Common myeloid progenitor, CD34-positive (primary cell): ENCODE measurements at regions not wholly inside any gene's neighbourhood (a gene's known extent, or its start where the extent isn't known, plus 50 kb on each side); places are given as distances from the start of the nearest gene placed in this dataset.

ENCODE experiments used
- CTCF ChIA-PET: fragments of 350-600 bp; sonication (Branson Sonifier 250); formaldehyde crosslinking; loops from one replicate; lab custom pipeline; 2021; ENCODE audit warnings: antibody characterized with exemption; lab: Charles Lee
- POLR2A ChIA-PET: fragments of 350-600 bp; sonication (Branson Sonifier 250); formaldehyde crosslinking; loops from one replicate; lab custom pipeline; 2021; ENCODE audit warnings: antibody characterized with exemption; lab: Charles Lee
- DNase-seq, 3 donors: peaks; one replicate each; pipeline versions ENCODE4 v3.0.0 to v3.0.0-alpha.2; 2013
- H3K27ac ChIP-seq, 2 experiments: 1 replicate in 1 of 2; 2 replicates in 1 of 2; pipeline ENCODE4 v1.7.0; 2013; ENCODE audit warnings: inconsistent platforms in 2 of 2, low read length in 2 of 2, mild to moderate bottlenecking in 2 of 2, low read depth in 1 of 2, moderate library complexity in 1 of 2; ENCODE audit not compliant: severe bottlenecking in 2 of 2, insufficient read depth in 1 of 2, poor library complexity in 1 of 2
- H3K27me3 ChIP-seq, 5 experiments: replicated peaks in 2 of 5; 1 replicate in 3 of 5; 2 replicates in 2 of 5; pipeline versions ENCODE4 v1.6.1 to v1.7.0; 2013; ENCODE audit warnings: low read length in 4 of 5, mild to moderate bottlenecking in 2 of 5, moderate library complexity in 2 of 5, inconsistent platforms in 1 of 5; ENCODE audit not compliant: insufficient read depth in 5 of 5, control insufficient read depth in 4 of 5
- H3K36me3 ChIP-seq, 4 experiments: 1 replicate in 2 of 4; 2 replicates in 2 of 4; pipeline versions ENCODE4 v1.6.1 to v1.7.0; 2013; ENCODE audit warnings: low read length in 3 of 4, control low read depth in 1 of 4, mild to moderate bottlenecking in 1 of 4; ENCODE audit not compliant: control insufficient read depth in 4 of 4, insufficient read depth in 4 of 4
- H3K4me1 ChIP-seq, 4 experiments: 1 replicate in 3 of 4; 2 replicates in 1 of 4; pipeline versions ENCODE4 v1.6.1 to v1.7.1; 2013; ENCODE audit warnings: low read length in 3 of 4, mild to moderate bottlenecking in 3 of 4, control low read depth in 1 of 4, inconsistent platforms in 1 of 4, moderate library complexity in 1 of 4; ENCODE audit not compliant: control insufficient read depth in 4 of 4, insufficient read depth in 4 of 4; ENCODE audit errors: control extremely low read depth in 1 of 4
- H3K4me3 ChIP-seq, 7 experiments: 1 replicate in 4 of 7; 2 replicates in 3 of 7; pipeline versions ENCODE4 v1.5.1 to v1.7.0; 2013; ENCODE audit warnings: mild to moderate bottlenecking in 7 of 7, low read length in 6 of 7, moderate library complexity in 6 of 7, inconsistent platforms in 2 of 7, low read depth in 2 of 7, control low read depth in 1 of 7; ENCODE audit not compliant: insufficient read depth in 4 of 7, control insufficient read depth in 1 of 7; ENCODE audit errors: extremely low read depth in 1 of 7
- H3K9me3 ChIP-seq, 5 experiments: 1 replicate in 4 of 5; 2 replicates in 1 of 5; pipeline versions ENCODE4 v1.6.1 to v1.7.1; 2013; ENCODE audit warnings: low read length in 4 of 5, mild to moderate bottlenecking in 2 of 5, inconsistent platforms in 1 of 5, low read depth in 1 of 5, moderate library complexity in 1 of 5; ENCODE audit not compliant: control insufficient read depth in 4 of 5, insufficient read depth in 2 of 5; ENCODE audit errors: control extremely low read depth in 1 of 5
- WGBS: methylation state at CpG from one replicate; pipeline ENCODE4 v1.1.5; 2013; ENCODE audit not compliant: insufficient coverage; 5-methylcytosine and 5-hydroxymethylcytosine counted together

GRCh38 chr3:3577823-3578222 lies 221.4 kb upstream of the LRRN1 start:
- Histone ChIP-seq H3K27me3 (no peaks in the 10 kb centered on the region), H3K36me3 (no peaks in the 10 kb centered on the region), H3K4me1 (peaks cover 0 to 4% (median 0%) of the 10 kb centered on the region in 4 experiments), H3K27ac (no peak overlapping the region), H3K9me3 (no peaks in the 10 kb centered on the region), H3K4me3 (no peak overlapping the region)
- POLR2A ChIA-PET = no interaction called here
- CTCF ChIA-PET = interaction anchor here (0.6 kb wide), 1 partner anchor 9 kb away, joined by 3 read pairs; no protein-coding TSS in a partner anchor
- WGBS = 99% methylated on average over 10 of the region's 13 CpGs
- DNase-seq = no peak

- Histone ChIP-seq H3K9me3 (no peaks in the 10 kb centered on the region), H3K4me3 (no peak overlapping the region), H3K27ac (no peak overlapping the region), H3K36me3 (no peaks in the 10 kb centered on the region), H3K27me3 (no peaks in the 10 kb centered on the region), H3K4me1 (peaks cover 0 to 4% (median 0%) of the 10 kb centered on the region in 4 experiments)
- ChIA-PET POLR2A (no interaction called here), CTCF (no interaction called here)
- no CpG with 5 or more reads among the region's 1 CpG for WGBS
- no peak for DNase-seq
These were observed 225.9 kb upstream of the LRRN1 start for GRCh38 chr3:3573341-3573740.

GRCh38 chr3:3560591-3561311 lies 238.5 kb upstream of the LRRN1 start:
- H3K4me1 ChIP-seq = no peaks in the 10 kb centered on the region
- POLR2A ChIA-PET = no interaction called here
- CTCF ChIA-PET = no interaction called here

GRCh38 chr3:3559786-3560185 lies 239.4 kb upstream of the LRRN1 start:
- Histone ChIP-seq H3K4me3 (no peak overlapping the region), H3K27ac (no peak overlapping the region)
- CTCF ChIA-PET = no interaction called here

More at GRCh38 chr3:3560591-3561311, 238.5 kb upstream of the LRRN1 start:
- no peaks in the 10 kb centered on the region for H3K36me3 ChIP-seq
- H3K9me3 ChIP-seq = peaks cover 0 to 1% (median 0%) of the 10 kb centered on the region in 5 experiments
- WGBS = 100% methylated on average over 3 of the region's 4 CpGs
- no peak for DNase-seq
- H3K27ac ChIP-seq = no peak overlapping the region
- no peak overlapping the region for H3K4me3 ChIP-seq
- H3K27me3 ChIP-seq = no peaks in the 10 kb centered on the region

GRCh38 chr3:3556078-3556477 lies 243.2 kb upstream of the LRRN1 start:
- CTCF ChIA-PET = interaction anchor here (1.4 kb wide), 1 partner anchor 9 kb away, joined by 3 read pairs; no protein-coding TSS in a partner anchor
- Histone ChIP-seq H3K36me3 (no peaks in the 10 kb centered on the region), H3K27me3 (no peaks in the 10 kb centered on the region), H3K4me1 (no peaks in the 10 kb centered on the region), H3K4me3 (no peak overlapping the region), H3K9me3 (peaks cover 0 to 3% (median 0%) of the 10 kb centered on the region in 5 experiments), H3K27ac (no peak overlapping the region)
- POLR2A ChIA-PET = no interaction called here
- WGBS = no CpG with 5 or more reads among the region's 3 CpGs
- DNase-seq = no peak

More at GRCh38 chr3:3559786-3560185, 239.4 kb upstream of the LRRN1 start:
- H3K27me3 ChIP-seq = no peaks in the 10 kb centered on the region
- DNase-seq = no peak
- H3K9me3 ChIP-seq = peaks cover 0 to 1% (median 0%) of the 10 kb centered on the region in 5 experiments
- WGBS = no CpG with 5 or more reads among the region's 2 CpGs
- H3K4me1 ChIP-seq = no peaks in the 10 kb centered on the region
- H3K36me3 ChIP-seq = no peaks in the 10 kb centered on the region
- POLR2A ChIA-PET = no interaction called here

GRCh38 chr3:3553236-3553635 lies 246.0 kb upstream of the LRRN1 start:
- DNase-seq = no peak
- H3K9me3 ChIP-seq = peaks cover 0 to 14% (median 0%) of the 10 kb centered on the region in 5 experiments
- H3K4me1 ChIP-seq = no peaks in the 10 kb centered on the region
- H3K36me3 ChIP-seq = no peaks in the 10 kb centered on the region
- H3K4me3 ChIP-seq = no peak overlapping the region
- no peaks in the 10 kb centered on the region for H3K27me3 ChIP-seq
- no peak overlapping the region for H3K27ac ChIP-seq
- 100% methylated on average over 3 of the region's 6 CpGs for WGBS
- POLR2A ChIA-PET = no interaction called here
- CTCF ChIA-PET = no interaction called here

- 84% methylated on average over 2 of the region's 3 CpGs for WGBS
- Histone ChIP-seq H3K4me3 (no peak overlapping the region), H3K4me1 (no peaks in the 10 kb centered on the region), H3K27ac (no peak overlapping the region), H3K36me3 (no peaks in the 10 kb centered on the region), H3K27me3 (no peaks in the 10 kb centered on the region), H3K9me3 (peaks cover 0 to 13% (median 0%) of the 10 kb centered on the region in 5 experiments)
- ChIA-PET POLR2A (no interaction called here), CTCF (no interaction called here)
- DNase-seq = no peak
These were observed 246.5 kb upstream of the LRRN1 start for GRCh38 chr3:3552761-3553160.
